ENCODE measurements at regions not wholly inside any gene's neighbourhood (a gene's known extent, or its start where the extent isn't known, plus 50 kb on each side); places are given as distances from the start of the nearest gene placed in this dataset.

- intact Hi-C loops (cut with micrococcal nuclease), result no loop called here
- H4K20me1 ChIP-seq (ENCODE audit: insufficient read depth, low read length), result no peaks in the 10 kb centered on the region
- H3K4me3 ChIP-seq (ENCODE audit: insufficient read depth, low read depth, low read length), result no peak overlapping the region
- no peak for ATAC-seq (ENCODE audit: low read depth)
- H3K4me1 ChIP-seq (ENCODE audit: control insufficient read depth, insufficient read depth, low read length), result no peaks in the 10 kb centered on the region
- no peak overlapping the region for H2BK120ac ChIP-seq (ENCODE audit: low read depth, low read length)
- ChIA-PET CTCF (no interaction called here), POLR2A (ENCODE audit: unreplicated experiment) (interaction anchor here (0.6 kb wide), 1 partner anchor 178 kb away, joined by 3 read pairs; no protein-coding TSS in a partner anchor)
- no TSS peak for BruUV-seq (replicated peaks)
- H2BK15ac ChIP-seq (ENCODE audit: low read depth, low read length), result no peak overlapping the region
- no peak overlapping the region for H3K9ac ChIP-seq (ENCODE audit: low read depth, low read length)
- no peak overlapping the region for H2BK20ac ChIP-seq (ENCODE audit: low read depth, low read length)
- H4K8ac ChIP-seq (ENCODE audit: low read depth in 2 of 2, low read length in 2 of 2), result no peak overlapping the region
- H3K36me3 ChIP-seq (ENCODE audit: control insufficient read depth, insufficient read depth, low read length), result no peaks in the 10 kb centered on the region
- no peak overlapping the region for H2AK9ac ChIP-seq (replicated peaks; ENCODE audit: low read depth, low read length, poor library complexity)
- H2BK5ac ChIP-seq (ENCODE audit: low read depth, low read length, poor library complexity, severe bottlenecking), result no peak overlapping the region
- H2AFZ ChIP-seq (replicated peaks; ENCODE audit: low read length, poor library complexity), result no peak overlapping the region
- TF ChIP-seq SMC3 (IDR thresholded peaks at IDR 0.05; ENCODE audit: low read depth, low read length), result no peak
- TF ChIP-seq NFE2L2 (IDR thresholded peaks at IDR 0.05; ENCODE audit: low read depth, low read length), result no peak
- TF ChIP-seq MAZ (IDR thresholded peaks at IDR 0.05; ENCODE audit: borderline replicate concordance, low read depth, low read length), result no peak
- TF ChIP-seq CEBPB (IDR thresholded peaks at IDR 0.05; ENCODE audit: low read depth, low read length), result no peak
- TF ChIP-seq FOS (IDR thresholded peaks at IDR 0.05; ENCODE audit: low read depth, low read length), result no peak
- TF ChIP-seq CHD1 (IDR thresholded peaks at IDR 0.05; ENCODE audit: low read depth, low read length), result no peak
- TF ChIP-seq BHLHE40 (IDR thresholded peaks at IDR 0.05; ENCODE audit: low read depth, low read length), result no peak
- TF ChIP-seq CTCF (conservative IDR thresholded peaks at IDR 0.05; ENCODE audit: low read depth, low read length), result no peak
- TF ChIP-seq MAFK (IDR thresholded peaks at IDR 0.05; ENCODE audit: low read depth, low read length), result no peak
- no peak for TF ChIP-seq POLR2A (IDR thresholded peaks at IDR 0.05; ENCODE audit: low read depth, low read length)
- no peak for TF ChIP-seq ELK1 (IDR thresholded peaks at IDR 0.05; ENCODE audit: borderline replicate concordance, low read depth, low read length)
- no peaks in the 10 kb centered on the region for H3K9me1 ChIP-seq (ENCODE audit: insufficient read depth, low read length)
- no peaks in the 10 kb centered on the region for H3K9me3 ChIP-seq (ENCODE audit: control insufficient read depth, insufficient read depth, low read length)
- H3K27ac ChIP-seq (ENCODE audit: insufficient read depth, low read length), result no peak overlapping the region
- no peak overlapping the region for H3K4me2 ChIP-seq (ENCODE audit: low read depth, low read length)
- H3K27me3 ChIP-seq (ENCODE audit: control insufficient read depth, insufficient read depth, low read length), result no peaks in the 10 kb centered on the region; the same call in 1 of the 2 replicates
- no peak overlapping the region for H4K91ac ChIP-seq (ENCODE audit: insufficient read depth, low read depth, low read length)
- H4K5ac ChIP-seq (ENCODE audit: low read depth, low read length), result no peak overlapping the region
- no peak overlapping the region for H3K14ac ChIP-seq (replicated peaks; ENCODE audit: low read depth, low read length)
- H3K23ac ChIP-seq (ENCODE audit: low read depth, low read length), result no peak overlapping the region
- dilution Hi-C loops (cut with HindIII; ENCODE audit: low sequenced_read_pairs, unreplicated experiment), result no loop called here
- no peak overlapping the region for H3K4ac ChIP-seq (ENCODE audit: low read depth, low read length)
- H2AK5ac ChIP-seq (ENCODE audit: low read depth, low read length), result no peak overlapping the region
- H3K56ac ChIP-seq (ENCODE audit: extremely low read depth, insufficient read depth, low read length), result no peak overlapping the region
- DNase-seq, result no peak
- in situ Hi-C loops (cut with MboI; ENCODE audit: low sequenced_read_pairs), result no loop called here
- H3K79me1 ChIP-seq (ENCODE audit: low read depth in 1 of 2, low read length in 2 of 2), result no peaks in the 10 kb centered on the region
- H3K18ac ChIP-seq (ENCODE audit: low read depth, low read length), result no peak overlapping the region
These were observed 125.7 kb upstream of the SSTR4 start for GRCh38 chr20:22909436-22909835.
